ENCODE measurements at regions not wholly inside any gene's neighbourhood (a gene's known extent, or its start where the extent isn't known, plus 50 kb on each side); places are given as distances from the start of the nearest gene placed in this dataset.

GRCh38 chr4:116400480-116400879 lies 684.9 kb downstream of the TRAM1L1 start:
- no peak for DNase-seq

GRCh38 chr4:116397714-116398113 lies 687.7 kb downstream of the TRAM1L1 start:
- no peak for DNase-seq

GRCh38 chr4:116397291-116397690 lies 688.1 kb downstream of the TRAM1L1 start:
- no peak for DNase-seq

GRCh38 chr4:116395408-116395807 lies 690.0 kb downstream of the TRAM1L1 start:
- no peak for DNase-seq

GRCh38 chr4:116391020-116391419 lies 694.4 kb downstream of the TRAM1L1 start:
- no peak for DNase-seq

- no peak for DNase-seq
Observed at GRCh38 chr4:116389139-116389538, 696.2 kb downstream of the TRAM1L1 start.

GRCh38 chr4:116387937-116388474 lies 697.4 kb downstream of the TRAM1L1 start:
- no peak for DNase-seq

GRCh38 chr4:116386856-116387255 lies 698.5 kb downstream of the TRAM1L1 start:
- no peak for DNase-seq

GRCh38 chr4:116385583-116385982 lies 699.8 kb downstream of the TRAM1L1 start:
- no peak for DNase-seq

GRCh38 chr4:116374815-116375214 lies 710.6 kb downstream of the TRAM1L1 start:
- no peak for DNase-seq

- DNase-seq: no peak
Observed at GRCh38 chr4:116362583-116362982, 722.8 kb downstream of the TRAM1L1 start.

GRCh38 chr4:116361790-116362189 lies 723.6 kb downstream of the TRAM1L1 start:
- no peak for DNase-seq

- peak; percentile 11 for DNase-seq
Observed at GRCh38 chr4:116358633-116359222, 726.6 kb downstream of the TRAM1L1 start.

GRCh38 chr4:116357758-116358157 lies 727.6 kb downstream of the TRAM1L1 start:
- no peak for DNase-seq

GRCh38 chr4:116346750-116347149 lies 738.6 kb downstream of the TRAM1L1 start:
- no peak for DNase-seq

GRCh38 chr4:116343809-116344208 lies 741.6 kb downstream of the TRAM1L1 start:
- no peak for DNase-seq

- no peak for DNase-seq
Observed at GRCh38 chr4:116342143-116342542, 743.2 kb downstream of the TRAM1L1 start.

GRCh38 chr4:116332508-116332907 lies 752.9 kb downstream of the TRAM1L1 start:
- no peak for DNase-seq

- no peak for DNase-seq
Observed at GRCh38 chr4:116328261-116328860, 757.0 kb downstream of the TRAM1L1 start.

GRCh38 chr4:116323606-116324005 lies 761.8 kb downstream of the TRAM1L1 start:
- no peak for DNase-seq

- DNase-seq: no peak
Observed at GRCh38 chr4:116321471-116321870, 763.9 kb downstream of the TRAM1L1 start.

- DNase-seq: no peak
Observed at GRCh38 chr4:116320859-116321258, 764.5 kb downstream of the TRAM1L1 start.

- no peak for DNase-seq
Observed at GRCh38 chr4:116303736-116304188, 781.6 kb downstream of the TRAM1L1 start.

GRCh38 chr4:116302990-116303735 lies 782.2 kb downstream of the TRAM1L1 start:
- no peak for DNase-seq

Data from CD4-positive, alpha-beta T cell treated with Interleukin-6 for 4 hours (primary cell).